WTC11 (cell line): ENCODE measurements at regions not wholly inside any gene's neighbourhood (a gene's known extent, or its start where the extent isn't known, plus 50 kb on each side); places are given as distances from the start of the nearest gene placed in this dataset.

Experiments
- ATAC-seq: fragments of 200-7000 bp; cut with Tn5 transposase; 2 replicates; pipeline ENCODE4 v1.10.0; 2021; ENCODE audit warnings: mild to moderate bottlenecking, moderate library complexity
- CTCF ChIA-PET: fragments of 300-600 bp; sonication (Branson Sonifier 250); formaldehyde crosslinking; loops from one replicate; lab custom pipeline; 2021; ENCODE audit warnings: antibody characterized with exemption; lab: Charles Lee
- POLR2A ChIA-PET: fragments of 350-600 bp; sonication (Branson Sonifier 250); formaldehyde crosslinking; loops from one replicate; lab custom pipeline; 2021; ENCODE audit warnings: antibody characterized with exemption; lab: Charles Lee
- DNase-seq: peaks from one replicate; pipeline ENCODE4 v3.0.0; 2021; ENCODE audit warnings: low spot score
- H3K27ac Mint-ChIP-seq: 2 replicates; pipeline ENCODE4 v1.8.0; 2021; ENCODE audit warnings: mixed read lengths
- H3K27me3 Mint-ChIP-seq: 2 replicates; pipeline ENCODE4 v1.8.0; 2021; ENCODE audit warnings: low read depth, mild to moderate bottlenecking, moderate library complexity, mixed read lengths
- H3K36me3 Mint-ChIP-seq: 2 replicates; pipeline ENCODE4 v1.8.0; 2021; ENCODE audit warnings: mixed read lengths
- H3K4me1 Mint-ChIP-seq: 2 replicates; pipeline ENCODE4 v1.8.0; 2022; ENCODE audit warnings: mixed read lengths
- H3K4me3 Mint-ChIP-seq: 2 replicates; pipeline ENCODE4 v1.8.0; 2021; ENCODE audit warnings: mild to moderate bottlenecking, moderate library complexity, mixed read lengths
- H3K9me3 Mint-ChIP-seq: 2 replicates; pipeline ENCODE4 v1.8.0; 2021; ENCODE audit warnings: mixed read lengths
- AR ChIP-seq: fragments of 250-450 bp; sonication (Bioruptor Pico); IDR thresholded peaks from 2 replicates; pipeline ENCODE4 v1.9.0; 2021; ENCODE audit warnings: mild to moderate bottlenecking
- CDX4 ChIP-seq: fragments of 250-450 bp; sonication (Bioruptor Pico); IDR thresholded peaks from 2 replicates; pipeline ENCODE4 v1.9.0; 2021; ENCODE audit warnings: moderate library complexity, mild to moderate bottlenecking, inconsistent platforms, borderline replicate concordance
- FOXJ3 ChIP-seq: sonication (generic); formaldehyde crosslinking; IDR thresholded peaks from 2 replicates; pipeline ENCODE4 v1.9.0; 2021; ENCODE audit warnings: missing genetic modification reagents, mild to moderate bottlenecking, borderline replicate concordance
- FOXP4 ChIP-seq: sonication (generic); formaldehyde crosslinking; IDR thresholded peaks from 2 replicates; pipeline ENCODE4 v1.8.0; 2022; ENCODE audit warnings: mild to moderate bottlenecking, missing genetic modification reagents
- HMGA2 ChIP-seq: fragments of 250-450 bp; sonication (Bioruptor Pico); IDR thresholded peaks from 2 replicates; pipeline ENCODE4 v1.4.0; 2021; ENCODE audit warnings: mild to moderate bottlenecking, moderate library complexity
- IRF2 ChIP-seq: sonication (generic); formaldehyde crosslinking; IDR thresholded peaks from 2 replicates; pipeline ENCODE4 v1.8.0; 2022; ENCODE audit warnings: low read depth, missing genetic modification reagents, borderline replicate concordance
- NFYB ChIP-seq: sonication (generic); formaldehyde crosslinking; conservative IDR thresholded peaks from 2 replicates; pipeline ENCODE4 v1.8.0; 2022; ENCODE audit warnings: low read depth, missing genetic modification reagents
- PRDM15 ChIP-seq: sonication (generic); formaldehyde crosslinking; IDR thresholded peaks from 2 replicates; pipeline ENCODE4 v1.8.0; 2022; ENCODE audit warnings: missing genetic modification reagents
- TCF7 ChIP-seq: sonication (generic); formaldehyde crosslinking; IDR thresholded peaks from 2 replicates; pipeline ENCODE4 v1.8.0; 2022; ENCODE audit warnings: mild to moderate bottlenecking, low read depth, missing genetic modification reagents, moderate library complexity
- TEAD1 ChIP-seq: sonication (generic); formaldehyde crosslinking; IDR thresholded peaks from 2 replicates; pipeline ENCODE4 v1.8.0; 2022; ENCODE audit warnings: mild to moderate bottlenecking, missing genetic modification reagents
- TP53 ChIP-seq: sonication (generic); formaldehyde crosslinking; IDR thresholded peaks from 2 replicates; pipeline ENCODE4 v1.8.1; 2023; ENCODE audit warnings: mild to moderate bottlenecking, missing genetic modification reagents
- ZBTB21 ChIP-seq: sonication (generic); formaldehyde crosslinking; IDR thresholded peaks from 2 replicates; pipeline ENCODE4 v1.8.1; 2023; ENCODE audit warnings: mild to moderate bottlenecking, missing genetic modification reagents, borderline replicate concordance
- ZNF121 ChIP-seq: sonication (generic); formaldehyde crosslinking; IDR thresholded peaks from 2 replicates; pipeline ENCODE4 v1.8.0; 2023; ENCODE audit warnings: missing genetic modification reagents
- ZNF219 ChIP-seq: sonication (generic); formaldehyde crosslinking; IDR thresholded peaks from 2 replicates; pipeline ENCODE4 v1.8.0; 2023; ENCODE audit warnings: missing genetic modification reagents, mild to moderate bottlenecking, borderline replicate concordance
- ZSCAN18 ChIP-seq: fragments of 250-450 bp; sonication (Bioruptor Pico); IDR thresholded peaks from 2 replicates; pipeline ENCODE4 v2.1.2; 2022; ENCODE audit warnings: mild to moderate bottlenecking, moderate library complexity

- no peaks in the 10 kb centered on the region for H3K36me3 Mint-ChIP-seq
- no peak overlapping the region for H3K27ac Mint-ChIP-seq
- DNase-seq: no peak
- peak; percentile 43 for ATAC-seq
- no peaks in the 10 kb centered on the region for H3K9me3 Mint-ChIP-seq
- peaks cover 28% of the 10 kb centered on the region for H3K4me1 Mint-ChIP-seq
- ChIA-PET POLR2A (no interaction called here), CTCF (no interaction called here)
- no peak overlapping the region for H3K4me3 Mint-ChIP-seq
- H3K27me3 Mint-ChIP-seq: no peaks in the 10 kb centered on the region
- TF ChIP-seq ZBTB21 (CRISPR knock-in tag): no peak
- no peak for TF ChIP-seq CDX4 (CRISPR knock-in tag)
- TF ChIP-seq FOXJ3 (CRISPR knock-in tag): no peak
- no peak for TF ChIP-seq FOXP4 (CRISPR knock-in tag)
- no peak for TF ChIP-seq HMGA2 (CRISPR knock-in tag)
Measured at GRCh38 chr9:78577156-78577906, 280.4 kb downstream of the PSAT1 start.

- Mint-ChIP-seq H3K9me3 (no peaks in the 10 kb centered on the region), H3K4me1 (peaks cover 26% of the 10 kb centered on the region)
- CTCF ChIA-PET: no interaction called here
- TF ChIP-seq TEAD1 (CRISPR knock-in tag) (no peak), AR (CRISPR knock-in tag) (no peak), IRF2 (CRISPR knock-in tag) (no peak), ZNF121 (no peak), NFYB (CRISPR knock-in tag) (no peak), TP53 (no peak)
- TF ChIP-seq, all 79 proteins: peak for 0
- Mint-ChIP-seq H3K27me3 (no peaks in the 10 kb centered on the region), H3K27ac (no peak overlapping the region), H3K4me3 (no peak overlapping the region), H3K36me3 (no peaks in the 10 kb centered on the region)
- ATAC-seq (no peak), DNase-seq (no peak)
- POLR2A ChIA-PET: no interaction called here
Measured at GRCh38 chr9:78578072-78578471, 281.1 kb downstream of the PSAT1 start.

GRCh38 chr9:78582821-78583220 lies 285.9 kb downstream of the PSAT1 start:
- Mint-ChIP-seq H3K27ac (no peak overlapping the region), H3K27me3 (no peaks in the 10 kb centered on the region), H3K4me3 (no peak overlapping the region), H3K4me1 (no peaks in the 10 kb centered on the region), H3K36me3 (no peaks in the 10 kb centered on the region), H3K9me3 (no peaks in the 10 kb centered on the region)
- no peak for ATAC-seq
- POLR2A ChIA-PET: no interaction called here
- TF ChIP-seq FOXJ3 (CRISPR knock-in tag): no peak
- TF ChIP-seq ZSCAN18 (CRISPR knock-in tag): no peak
- no peak for TF ChIP-seq PRDM15 (CRISPR knock-in tag)
- no peak for TF ChIP-seq ZNF219 (CRISPR knock-in tag)
- no peak for TF ChIP-seq TCF7 (CRISPR knock-in tag)
- CTCF ChIA-PET: no interaction called here
- no peak for DNase-seq
